ENCODE measurements at regions not wholly inside any gene's neighbourhood (a gene's known extent, or its start where the extent isn't known, plus 50 kb on each side); places are given as distances from the start of the nearest gene placed in this dataset.
"Not testable (repeated sequence)": the region's sequence is repeated elsewhere in the genome, so short reads cannot be mapped to it uniquely, and the experiment has no call there.

DNA sequence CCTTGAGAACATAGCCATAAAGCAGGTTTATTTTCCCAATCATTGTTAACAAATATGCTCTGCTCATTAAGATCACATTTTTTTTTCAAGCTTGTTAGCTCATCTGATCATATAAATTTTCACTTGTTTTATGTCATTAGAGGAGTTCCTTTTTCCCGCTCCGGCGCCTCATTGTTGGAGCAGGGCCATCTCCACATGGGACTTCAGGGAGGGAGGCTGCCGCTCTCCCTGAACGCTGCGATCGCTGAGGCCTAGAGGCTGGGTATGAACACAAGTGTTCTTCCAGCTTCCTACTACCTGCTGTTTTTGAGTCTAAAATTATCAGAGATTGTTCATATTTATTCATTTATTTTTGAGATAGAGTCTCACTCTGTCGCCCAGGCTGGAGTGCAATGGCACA, 246.9 kb downstream of the MPDZ start:
- DNase-seq, result no peak
- no peak for ATAC-seq (ENCODE audit: poor library complexity)
- intact Hi-C loops (cut with DNase I), result loop anchor here (10.0 kb wide), 3 partner anchors 58 to 1732 kb away; no protein-coding TSS in a partner anchor

- ATAC-seq (ENCODE audit: poor library complexity) (peak; percentile 93), DNase-seq (peak; percentile 69)
- intact Hi-C loops (cut with DNase I), result loop anchor here (10.0 kb wide), 3 partner anchors 59 to 1731 kb away; no protein-coding TSS in a partner anchor
Observed at GRCh38 chr9:13033959-13034693, 245.4 kb downstream of the MPDZ start.

DNA sequence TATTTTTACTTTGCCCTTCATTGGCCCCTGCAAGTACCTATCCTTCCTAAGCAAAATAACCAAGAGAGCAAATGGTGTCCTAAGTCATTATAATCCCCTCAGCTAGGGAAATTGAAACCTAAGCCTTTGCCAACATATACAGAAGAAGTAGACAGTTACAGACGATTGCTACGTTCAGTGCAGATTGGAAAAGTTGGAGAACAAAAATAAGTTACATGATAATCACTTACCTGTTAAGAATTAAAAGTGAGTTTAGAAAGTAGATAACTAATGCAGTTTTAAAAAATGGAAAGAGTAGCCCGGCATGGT, 244.8 kb downstream of the MPDZ start:
- ATAC-seq (ENCODE audit: poor library complexity) (no peak), DNase-seq (no peak)
- intact Hi-C loops (cut with DNase I), result loop anchor here (10.0 kb wide), 3 partner anchors 60 to 1730 kb away; no protein-coding TSS in a partner anchor

- ATAC-seq (ENCODE audit: poor library complexity) (no peak), DNase-seq (no peak)
- intact Hi-C loops (cut with DNase I), result loop anchor here (10.0 kb wide), 3 partner anchors 61 to 1729 kb away; no protein-coding TSS in a partner anchor
Observed at GRCh38 chr9:13035822-13036221, 243.7 kb downstream of the MPDZ start.

DNA sequence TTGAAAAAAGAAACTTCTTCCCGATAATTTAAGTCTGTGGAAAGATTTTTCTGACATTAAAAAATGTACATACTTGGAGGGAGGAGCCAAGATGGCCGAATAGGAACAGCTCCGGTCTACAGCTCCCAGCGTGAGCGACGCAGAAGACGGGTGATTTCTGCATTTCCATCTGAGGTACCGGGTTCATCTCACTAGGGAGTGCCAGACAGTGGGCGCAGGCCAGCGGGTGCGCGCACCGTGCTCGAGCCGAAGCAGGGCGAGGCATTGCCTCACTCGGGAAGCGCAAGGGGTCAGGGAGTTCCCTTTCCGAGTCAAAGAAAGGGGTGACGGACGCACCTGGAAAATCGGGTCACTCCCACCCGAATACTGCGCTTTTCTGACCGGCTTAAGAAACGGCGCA, 241.7 kb downstream of the MPDZ start:
- DNase-seq; ATAC-seq (ENCODE audit: poor library complexity): not testable (repeated sequence)
- intact Hi-C loops (cut with DNase I), result loop anchor here (10.0 kb wide), 3 partner anchors 63 to 1727 kb away; no protein-coding TSS in a partner anchor

GRCh38 chr9:13047827-13048587, 231.5 kb downstream of the MPDZ start:
- ATAC-seq (ENCODE audit: poor library complexity), result no peak
- DNase-seq, result no peak
- intact Hi-C loops (cut with DNase I), result no loop called here

GRCh38 chr9:13049223-13049622, 230.3 kb downstream of the MPDZ start:
- DNase-seq (no peak), ATAC-seq (ENCODE audit: poor library complexity) (no peak)
- intact Hi-C loops (cut with DNase I), result no loop called here

GRCh38 chr9:13053504-13053903, 226.0 kb downstream of the MPDZ start:
- no peak for DNase-seq
- ATAC-seq (ENCODE audit: poor library complexity), result no peak
- intact Hi-C loops (cut with DNase I), result no loop called here

GRCh38 chr9:13054389-13054788, 225.1 kb downstream of the MPDZ start:
- ATAC-seq (ENCODE audit: poor library complexity), result no peak
- no peak for DNase-seq
- intact Hi-C loops (cut with DNase I), result no loop called here

Data from Right ventricle myocardium superior (tissue), 1 donor.